ENCODE measurements at regions not wholly inside any gene's neighbourhood (a gene's known extent, or its start where the extent isn't known, plus 50 kb on each side); places are given as distances from the start of the nearest gene placed in this dataset.

DNA sequence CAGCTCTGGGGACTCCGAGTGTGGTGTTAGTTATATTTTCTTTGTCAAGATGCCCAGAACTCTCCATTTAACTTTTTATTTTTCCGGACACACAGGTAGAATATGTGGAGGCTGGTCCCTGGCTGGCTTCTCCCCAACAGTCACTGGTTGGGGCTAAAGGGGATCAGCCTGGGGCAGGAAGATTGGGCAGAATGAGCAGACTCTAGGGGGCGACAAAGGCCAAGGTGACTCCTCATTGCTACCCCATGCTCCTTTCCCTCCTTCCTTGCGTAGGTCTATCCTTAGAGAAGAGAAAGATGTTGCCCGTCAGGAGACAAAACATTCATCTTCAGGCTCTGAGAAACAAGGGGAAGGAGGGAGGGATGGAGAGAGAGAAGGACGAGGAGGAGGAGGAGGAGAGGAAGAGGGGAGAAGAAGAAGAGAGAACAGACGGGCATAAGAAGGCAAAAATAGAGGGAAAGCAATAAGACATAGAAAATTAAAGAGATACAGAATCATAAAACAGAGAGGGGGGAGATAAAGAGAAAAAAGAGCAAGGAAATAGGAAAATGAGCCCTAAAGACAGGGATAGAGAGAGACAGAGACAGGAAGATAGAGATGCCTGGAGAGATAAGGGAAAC lies 89.9 kb downstream of the FOXD2 start:
- ATAC-seq (peak; percentile 50 to 84 (median 72)), FAIRE-seq (no peak), DNase-seq (peak in 2 of 6 donors; percentile 29 to 31)
- WGBS, 2 donors: 45 to 49% methylated on average over 7 of the region's 7 CpGs
- intact Hi-C loops (cut with DNase I): loop anchor here in 1 of 3 donors (10.0 kb wide), 1 partner anchor 177 kb away; no protein-coding TSS in a partner anchor
- H3K27ac ChIP-seq: no peak overlapping the region
- no peaks in the 10 kb centered on the region for H3K9me3 ChIP-seq
- TF ChIP-seq, protein P1, sequence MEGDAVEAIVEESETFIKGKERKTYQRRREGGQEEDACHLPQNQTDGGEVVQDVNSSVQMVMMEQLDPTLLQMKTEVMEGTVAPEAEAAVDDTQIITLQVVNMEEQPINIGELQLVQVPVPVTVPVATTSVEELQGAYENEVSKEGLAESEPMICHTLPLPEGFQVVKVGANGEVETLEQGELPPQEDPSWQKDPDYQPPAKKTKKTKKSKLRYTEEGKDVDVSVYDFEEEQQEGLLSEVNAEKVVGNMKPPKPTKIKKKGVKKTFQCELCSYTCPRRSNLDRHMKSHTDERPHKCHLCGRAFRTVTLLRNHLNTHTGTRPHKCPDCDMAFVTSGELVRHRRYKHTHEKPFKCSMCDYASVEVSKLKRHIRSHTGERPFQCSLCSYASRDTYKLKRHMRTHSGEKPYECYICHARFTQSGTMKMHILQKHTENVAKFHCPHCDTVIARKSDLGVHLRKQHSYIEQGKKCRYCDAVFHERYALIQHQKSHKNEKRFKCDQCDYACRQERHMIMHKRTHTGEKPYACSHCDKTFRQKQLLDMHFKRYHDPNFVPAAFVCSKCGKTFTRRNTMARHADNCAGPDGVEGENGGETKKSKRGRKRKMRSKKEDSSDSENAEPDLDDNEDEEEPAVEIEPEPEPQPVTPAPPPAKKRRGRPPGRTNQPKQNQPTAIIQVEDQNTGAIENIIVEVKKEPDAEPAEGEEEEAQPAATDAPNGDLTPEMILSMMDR (IDR thresholded peaks at IDR 0.05): peak in 2 of 4 donors; percentile 33 to 39
- no peaks in the 10 kb centered on the region for H3K27me3 ChIP-seq
- no peaks in the 10 kb centered on the region for H3K4me1 ChIP-seq
- H3K36me3 ChIP-seq: no peaks in the 10 kb centered on the region
- H3K4me3 ChIP-seq: no peak overlapping the region

DNA sequence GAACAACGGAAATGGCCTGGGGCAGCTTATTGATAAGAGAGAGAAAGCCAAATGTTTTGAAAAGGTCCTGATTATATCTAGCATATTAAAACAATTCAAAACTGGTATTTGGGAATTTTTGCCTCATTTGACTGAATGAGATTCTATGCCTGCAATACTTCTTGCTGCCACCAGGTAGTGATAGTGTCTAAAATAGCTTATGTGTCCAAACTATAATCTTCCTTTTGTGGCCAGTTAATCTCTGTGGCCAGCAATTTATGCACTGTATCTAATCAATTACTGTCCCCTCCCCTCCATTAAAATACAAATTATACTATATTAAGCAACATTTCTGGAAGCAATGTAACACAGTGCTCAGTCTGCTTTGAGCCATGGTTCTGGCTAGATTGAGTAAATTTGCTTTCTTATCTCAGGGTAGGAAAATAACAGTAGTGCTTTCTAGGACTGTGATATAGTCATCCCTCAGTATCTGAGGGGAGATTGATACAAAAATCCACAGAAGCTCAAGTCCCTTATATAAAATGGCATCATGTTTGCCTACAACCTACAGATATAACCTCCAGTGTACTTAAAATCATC lies 91.8 kb downstream of the FOXD2 start:
- FAIRE-seq: no peak
- no peak for ATAC-seq
- no peak overlapping the region for H3K27ac ChIP-seq
- H3K4me1 ChIP-seq: no peaks in the 10 kb centered on the region
- H3K9me3 ChIP-seq: no peaks in the 10 kb centered on the region
- no peaks in the 10 kb centered on the region for H3K36me3 ChIP-seq
- DNase-seq: no peak
- intact Hi-C loops (cut with DNase I): loop anchor here in 1 of 3 donors (10.0 kb wide), 1 partner anchor 175 kb away; no protein-coding TSS in a partner anchor
- H3K4me3 ChIP-seq: no peak overlapping the region
- TF ChIP-seq, protein P1 (IDR thresholded peaks at IDR 0.05): peak in 3 of 4 donors; percentile 13 to 42 (median 37)
- no peaks in the 10 kb centered on the region for H3K27me3 ChIP-seq
- WGBS, 2 donors: 78 to 81% methylated on average over 1 of the region's 1 CpG

DNA sequence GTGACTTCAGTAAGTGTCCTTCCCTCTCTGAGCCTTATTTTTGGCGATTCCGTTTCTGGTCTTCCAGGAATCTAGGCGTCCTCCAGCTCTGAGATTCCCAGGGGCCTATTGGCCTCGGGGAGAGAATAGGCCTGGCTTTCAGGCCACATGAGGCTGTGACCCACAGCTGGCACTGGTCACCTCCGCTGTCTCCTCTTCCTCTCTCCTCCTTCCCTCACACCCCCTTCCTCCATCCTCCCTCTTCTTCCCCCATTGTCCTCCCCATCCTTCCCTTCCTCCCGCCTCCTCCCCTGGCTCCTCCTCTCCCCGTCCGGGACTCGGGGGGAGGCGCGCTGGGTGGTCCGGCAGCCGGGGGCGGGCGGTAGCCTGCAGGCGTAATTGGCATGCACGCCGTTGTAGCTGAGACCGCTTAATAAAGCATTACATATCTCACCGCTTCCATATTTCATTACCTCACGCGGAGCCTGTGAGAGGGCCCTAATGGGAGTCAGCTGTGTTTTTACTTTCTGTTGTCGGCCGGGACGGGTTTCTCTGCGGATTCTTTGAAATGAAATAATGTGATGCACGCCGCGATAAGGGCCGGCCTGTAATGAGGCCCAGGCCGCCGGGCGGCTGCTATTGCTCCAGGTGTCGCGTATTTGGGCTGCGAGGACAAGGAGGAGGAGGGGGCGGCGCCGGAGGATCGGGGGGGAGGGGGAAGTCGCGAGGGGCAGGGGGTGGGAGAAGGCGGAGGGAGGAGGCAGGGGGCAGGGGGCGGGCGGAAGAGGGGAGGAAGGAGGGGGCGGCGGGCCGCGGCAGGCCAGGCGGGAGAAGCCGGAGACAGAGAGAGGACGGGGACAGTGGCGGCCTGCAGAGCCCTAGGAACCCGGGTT lies 95.3 kb downstream of the FOXD2 start:
- 14 to 21% methylated on average over 45 to 54 of the region's 54 CpGs for WGBS, 2 donors
- TF ChIP-seq, protein P1 (IDR thresholded peaks at IDR 0.05): no peak
- Histone ChIP-seq H3K36me3 (no peaks in the 10 kb centered on the region), H3K9me3 (no peaks in the 10 kb centered on the region), H3K27ac (no peak overlapping the region), H3K4me1 (no peaks in the 10 kb centered on the region), H3K4me3 (peak overlapping the region in 2 of 4 donors; percentile 12 to 30), H3K27me3 (no peaks in the 10 kb centered on the region)
- DNase-seq: peak in 1 of 6 donors; percentile 32
- ATAC-seq: peak in 3 of 4 donors; percentile 63 to 76 (median 65)
- FAIRE-seq: no peak
- intact Hi-C loops (cut with DNase I): no loop called here

DNA sequence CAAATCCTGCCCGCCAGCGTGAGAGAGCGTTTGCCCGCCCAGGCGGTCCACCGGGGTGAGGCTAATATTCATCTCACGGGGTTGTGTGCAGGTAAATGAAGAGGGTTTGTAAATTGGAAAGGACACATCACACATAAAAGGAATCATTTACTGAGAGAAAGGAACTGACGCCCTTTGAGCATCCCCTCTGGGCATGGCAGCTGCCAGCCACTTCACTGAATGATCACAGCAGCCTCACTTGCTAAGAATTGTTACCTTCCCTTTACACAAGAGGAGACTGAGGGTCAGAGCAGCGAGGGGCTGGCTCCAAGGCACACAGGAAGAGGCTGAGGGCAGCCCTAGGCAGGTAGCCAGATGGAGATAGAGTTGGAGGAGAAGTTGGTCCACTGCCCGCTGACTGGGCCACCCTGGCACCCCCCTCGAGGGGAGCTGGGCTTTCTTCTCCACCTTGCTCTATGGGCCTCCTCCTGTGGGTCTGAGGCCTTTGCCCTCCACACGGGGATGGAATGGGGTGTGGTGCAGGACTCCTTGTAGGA lies 96.0 kb downstream of the FOXD2 start:
- H3K9me3 ChIP-seq: no peaks in the 10 kb centered on the region
- DNase-seq (peak in 1 of 6 donors; percentile 8), ATAC-seq (no peak), FAIRE-seq (no peak)
- intact Hi-C loops (cut with DNase I): no loop called here
- H3K27me3 ChIP-seq: no peaks in the 10 kb centered on the region
- H3K27ac ChIP-seq: no peak overlapping the region
- H3K36me3 ChIP-seq: no peaks in the 10 kb centered on the region
- H3K4me1 ChIP-seq: no peaks in the 10 kb centered on the region
- 51 to 60% methylated on average over 12 of the region's 12 CpGs for WGBS, 2 donors
- no peak overlapping the region for H3K4me3 ChIP-seq
- TF ChIP-seq, protein P1 (IDR thresholded peaks at IDR 0.05): no peak

Measured in pancreas (tissue), 10 donors.